NT2/D1 (cell line): ENCODE measurements at regions not wholly inside any gene's neighbourhood (a gene's known extent, or its start where the extent isn't known, plus 50 kb on each side); places are given as distances from the start of the nearest gene placed in this dataset.

ENCODE experiments used
- YY1 ChIP-seq: IDR thresholded peaks from 2 replicates; pipeline ENCODE4 v1.6.1; 2011; ENCODE audit not compliant: insufficient read length, insufficient read depth
- ZNF274 ChIP-seq: IDR thresholded peaks from 2 replicates; pipeline ENCODE4 v1.6.1; 2011; ENCODE audit warnings: mild to moderate bottlenecking, low read depth, low read length

- TF ChIP-seq ZNF274: no peak
- no peak for TF ChIP-seq YY1
These were observed 326.4 kb downstream of the TGFB2 start for GRCh38 chr1:218671573-218671972.
